PC-3 (cell line): ENCODE measurements at regions not wholly inside any gene's neighbourhood (a gene's known extent, or its start where the extent isn't known, plus 50 kb on each side); places are given as distances from the start of the nearest gene placed in this dataset.

ENCODE experiments used
- ATAC-seq: fragments of 200-7000 bp; cut with Tn5 transposase; 2 replicates; pipeline ENCODE4 v1.9.1; 2020; ENCODE audit warnings: mild to moderate bottlenecking, moderate library complexity
- BruUV-seq: library from RNA; stranded (reverse); fragments of 400-500 nt; replicated peaks from 2 replicates; lab custom pipeline; 2021; lab: Mats Ljungman, UMichigan
- CTCF ChIA-PET: fragments of 300-600 bp; sonication (Branson Sonifier 250); formaldehyde crosslinking; loops from one replicate; lab custom pipeline; 2022; ENCODE audit warnings: antibody characterized with exemption; lab: Charles Lee
- POLR2A ChIA-PET: fragments of 300-600 bp; sonication (Branson Sonifier 250); formaldehyde crosslinking; loops from one replicate; lab custom pipeline; 2022; ENCODE audit warnings: antibody characterized with exemption; ENCODE audit not compliant: unreplicated experiment; lab: Charles Lee
- DNase-seq: peaks from one replicate; pipeline ENCODE4 v3.0.0-alpha.2; 2015
- H2AFZ ChIP-seq: fragments of 300-600 bp; sonication (generic); 2 replicates; pipeline ENCODE4 v1.6.0; 2016; ENCODE audit warnings: antibody characterized with exemption, low read length
- H3F3A ChIP-seq: fragments of 300-600 bp; sonication (generic); one replicate; pipeline ENCODE4 v1.6.0; 2017; ENCODE audit warnings: antibody characterized with exemption, low read length, control low read depth, mild to moderate bottlenecking; ENCODE audit not compliant: unreplicated experiment
- H3K27ac ChIP-seq: fragments of 300-600 bp; sonication (generic); 2 replicates; pipeline ENCODE4 v1.5.1; 2016; ENCODE audit warnings: mild to moderate bottlenecking, low read length
- H3K27me3 ChIP-seq: fragments of 300-600 bp; sonication (generic); 2 replicates; pipeline ENCODE4 v1.6.1; 2016; ENCODE audit warnings: low read length, mixed read lengths
- H3K36me3 ChIP-seq: fragments of 300-600 bp; sonication (generic); 2 replicates; pipeline ENCODE4 v1.6.1; 2016; ENCODE audit warnings: low read depth, mixed run types, low read length, mixed read lengths
- H3K4me1 ChIP-seq: fragments of 300-600 bp; sonication (generic); 2 replicates; pipeline ENCODE4 v1.5.1; 2016; ENCODE audit warnings: low read length; ENCODE audit not compliant: insufficient read depth
- H3K4me2 ChIP-seq: fragments of 300-600 bp; sonication (generic); 2 replicates; pipeline ENCODE4 v1.6.0; 2016; ENCODE audit warnings: low read length
- H3K4me3 ChIP-seq: fragments of 300-600 bp; sonication (generic); 2 replicates; pipeline ENCODE4 v1.5.1; 2016; ENCODE audit warnings: mild to moderate bottlenecking, low read length, mixed read lengths
- H3K79me2 ChIP-seq: fragments of 300-600 bp; sonication (generic); 2 replicates; pipeline ENCODE4 v1.6.1; 2017; ENCODE audit warnings: low read length, mixed read lengths
- H3K9ac ChIP-seq: fragments of 300-600 bp; sonication (generic); 2 replicates; pipeline ENCODE4 v1.6.0; 2016; ENCODE audit warnings: mild to moderate bottlenecking, low read length
- H3K9me2 ChIP-seq: fragments of 300-600 bp; sonication (generic); replicated peaks from 2 replicates; pipeline ENCODE4 v1.6.1; 2016; ENCODE audit warnings: mixed run types, low read length, mixed read lengths
- H3K9me3 ChIP-seq: fragments of 300-600 bp; sonication (generic); 2 replicates; pipeline ENCODE4 v1.6.1; 2016; ENCODE audit warnings: low read length, mixed read lengths
- H4K20me1 ChIP-seq: fragments of 300-600 bp; sonication (generic); 2 replicates; pipeline ENCODE4 v1.6.1; 2016; ENCODE audit warnings: low read length, mixed read lengths
- EZH2 ChIP-seq: fragments of 300-600 bp; sonication (generic); IDR thresholded peaks from one replicate; pipeline ENCODE4 v1.6.1; 2017; ENCODE audit warnings: antibody characterized with exemption, mild to moderate bottlenecking, low read length; ENCODE audit not compliant: unreplicated experiment
- EZH2phosphoT487 ChIP-seq: fragments of 300-600 bp; sonication (generic); IDR thresholded peaks from 2 replicates; pipeline ENCODE4 v1.6.1; 2018; ENCODE audit warnings: mild to moderate bottlenecking, antibody characterized with exemption, low read length, borderline replicate concordance
- intact Hi-C: fragments of 100-400 bp; cut with micrococcal nuclease; formaldehyde crosslinking; loops from 2 replicates; pipeline ENCODE4 v1.9.0; 2023
- TF ChIP-seq, protein P1 (sequence below): fragments of 300-600 bp; sonication (generic); conservative IDR thresholded peaks from 2 replicates; pipeline ENCODE4 v1.5.1; 2017; ENCODE audit warnings: antibody characterized with exemption, low read depth, mild to moderate bottlenecking, low read length

GRCh38 chr6:53744321-53744720, 50.5 kb upstream of the LRRC1 start:
- peak overlapping the region; percentile 4; the same call in 1 of the 2 replicates for H3K4me2 ChIP-seq
- no peak overlapping the region for H3K4me3 ChIP-seq

DNA sequence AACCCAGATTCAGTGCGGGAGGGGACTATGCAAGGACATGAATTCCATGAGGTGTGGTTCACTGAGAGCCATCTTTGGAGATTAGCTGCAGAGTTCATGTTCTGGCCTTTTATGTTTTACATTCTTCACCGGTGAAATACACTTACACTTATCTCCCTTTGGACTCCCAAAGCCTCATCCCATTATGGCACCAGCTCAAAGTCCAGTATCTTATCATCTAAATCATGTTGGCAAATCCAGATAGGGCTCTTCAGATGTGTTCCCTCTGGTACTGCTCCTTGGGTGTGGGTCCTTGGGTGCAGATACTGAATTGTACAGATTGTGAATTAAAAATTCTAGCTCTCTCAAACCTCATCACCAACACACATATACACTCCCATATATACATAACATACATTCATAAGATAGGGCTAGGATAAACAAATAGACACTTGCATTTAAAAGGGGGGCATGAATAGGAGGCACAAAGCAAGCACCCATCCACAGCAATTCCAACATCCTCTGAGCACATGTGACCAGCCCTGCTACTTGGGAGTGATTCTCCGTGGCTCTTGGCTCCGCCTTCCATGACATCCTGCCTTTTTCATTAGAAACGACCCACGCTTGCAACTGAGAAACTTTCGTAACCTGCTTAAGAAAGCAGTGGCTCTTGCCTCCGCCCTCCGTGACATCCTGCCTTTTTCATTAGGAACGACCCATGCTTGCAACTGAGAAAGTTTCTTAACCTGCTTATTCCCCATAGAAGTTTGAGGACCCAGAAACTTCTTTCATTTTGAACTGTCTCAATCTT, 53.6 kb upstream of the LRRC1 start:
- H2AFZ ChIP-seq = no peak overlapping the region
- DNase-seq (no peak), ATAC-seq (no peak)
- H3K79me2 ChIP-seq = no peaks in the 10 kb centered on the region
- H3K4me1 ChIP-seq = peaks cover 18% of the 10 kb centered on the region
- no peak for TF ChIP-seq EZH2phosphoT487
- TF ChIP-seq EZH2 = no peak
- TF ChIP-seq, protein P1, sequence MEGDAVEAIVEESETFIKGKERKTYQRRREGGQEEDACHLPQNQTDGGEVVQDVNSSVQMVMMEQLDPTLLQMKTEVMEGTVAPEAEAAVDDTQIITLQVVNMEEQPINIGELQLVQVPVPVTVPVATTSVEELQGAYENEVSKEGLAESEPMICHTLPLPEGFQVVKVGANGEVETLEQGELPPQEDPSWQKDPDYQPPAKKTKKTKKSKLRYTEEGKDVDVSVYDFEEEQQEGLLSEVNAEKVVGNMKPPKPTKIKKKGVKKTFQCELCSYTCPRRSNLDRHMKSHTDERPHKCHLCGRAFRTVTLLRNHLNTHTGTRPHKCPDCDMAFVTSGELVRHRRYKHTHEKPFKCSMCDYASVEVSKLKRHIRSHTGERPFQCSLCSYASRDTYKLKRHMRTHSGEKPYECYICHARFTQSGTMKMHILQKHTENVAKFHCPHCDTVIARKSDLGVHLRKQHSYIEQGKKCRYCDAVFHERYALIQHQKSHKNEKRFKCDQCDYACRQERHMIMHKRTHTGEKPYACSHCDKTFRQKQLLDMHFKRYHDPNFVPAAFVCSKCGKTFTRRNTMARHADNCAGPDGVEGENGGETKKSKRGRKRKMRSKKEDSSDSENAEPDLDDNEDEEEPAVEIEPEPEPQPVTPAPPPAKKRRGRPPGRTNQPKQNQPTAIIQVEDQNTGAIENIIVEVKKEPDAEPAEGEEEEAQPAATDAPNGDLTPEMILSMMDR = no peak
- H3K4me3 ChIP-seq = no peak overlapping the region
- ChIA-PET CTCF (no interaction called here), POLR2A (no interaction called here)
- H4K20me1 ChIP-seq = no peaks in the 10 kb centered on the region
- BruUV-seq = no TSS peak
- H3K9ac ChIP-seq = no peak overlapping the region
- intact Hi-C loops = no loop called here
- no peak overlapping the region for H3K27ac ChIP-seq
- no peaks in the 10 kb centered on the region for H3K9me2 ChIP-seq
- no peaks in the 10 kb centered on the region for H3F3A ChIP-seq
- H3K9me3 ChIP-seq = no peaks in the 10 kb centered on the region
- no peaks in the 10 kb centered on the region for H3K27me3 ChIP-seq
- H3K36me3 ChIP-seq = no peaks in the 10 kb centered on the region
- no peak overlapping the region for H3K4me2 ChIP-seq

More at GRCh38 chr6:53744321-53744720, 50.5 kb upstream of the LRRC1 start:
- H3K36me3 ChIP-seq = no peaks in the 10 kb centered on the region
- DNase-seq (peak; percentile 86), ATAC-seq (0 out of 2 replicates have a peak, but pooled peaks have one; percentile 31)
- H3K79me2 ChIP-seq = no peaks in the 10 kb centered on the region
- H3F3A ChIP-seq = no peaks in the 10 kb centered on the region
- TF ChIP-seq, protein P1 = no peak
- no peak for TF ChIP-seq EZH2phosphoT487
- TF ChIP-seq EZH2 = no peak
- H3K9ac ChIP-seq = no peak overlapping the region
- BruUV-seq = no TSS peak
- H3K9me2 ChIP-seq = no peaks in the 10 kb centered on the region
- POLR2A ChIA-PET = no interaction called here
- H2AFZ ChIP-seq = no peak overlapping the region
- CTCF ChIA-PET = interaction anchor here (0.7 to 1.2 kb wide), 2 partner anchors 10 to 212 kb away, joined by 3 to 7 read pairs; no protein-coding TSS in a partner anchor
- H4K20me1 ChIP-seq = no peaks in the 10 kb centered on the region
- H3K27ac ChIP-seq = no peak overlapping the region
- intact Hi-C loops = no loop called here
- H3K4me1 ChIP-seq = peaks cover 19% of the 10 kb centered on the region
- H3K27me3 ChIP-seq = no peaks in the 10 kb centered on the region
- no peaks in the 10 kb centered on the region for H3K9me3 ChIP-seq

GRCh38 chr6:53737746-53738145, 57.1 kb upstream of the LRRC1 start:
- POLR2A ChIA-PET = no interaction called here
- TF ChIP-seq EZH2phosphoT487 = no peak
- TF ChIP-seq, protein P1 = no peak
- H3K4me1 ChIP-seq = peaks cover 32% of the 10 kb centered on the region

More at GRCh38 chr6:53737746-53738145, 57.1 kb upstream of the LRRC1 start:
- no peaks in the 10 kb centered on the region for H3F3A ChIP-seq
- H3K9me2 ChIP-seq = no peaks in the 10 kb centered on the region
- DNase-seq = peak; percentile 43
- H4K20me1 ChIP-seq = no peaks in the 10 kb centered on the region
- H3K9ac ChIP-seq = no peak overlapping the region
- no peaks in the 10 kb centered on the region for H3K36me3 ChIP-seq
- BruUV-seq = no TSS peak
- no peak overlapping the region for H3K4me3 ChIP-seq
- no peak overlapping the region for H3K27ac ChIP-seq
- H3K4me2 ChIP-seq = no peak overlapping the region
- H3K9me3 ChIP-seq = no peaks in the 10 kb centered on the region
- ATAC-seq = no peak
- H3K79me2 ChIP-seq = no peaks in the 10 kb centered on the region
- intact Hi-C loops = no loop called here
- H3K27me3 ChIP-seq = no peaks in the 10 kb centered on the region
- CTCF ChIA-PET = no interaction called here
- H2AFZ ChIP-seq = no peak overlapping the region
